MM.1S (cell line): ENCODE measurements at regions not wholly inside any gene's neighbourhood (a gene's known extent, or its start where the extent isn't known, plus 50 kb on each side); places are given as distances from the start of the nearest gene placed in this dataset.

Experiments
- EZH2 ChIP-seq: fragments of 300-600 bp; sonication (generic); optimal IDR thresholded peaks from 2 replicates; pipeline ENCODE3; 2017; ENCODE audit warnings: low read depth, mild to moderate bottlenecking, antibody characterized with exemption, low read length, mixed read lengths
- EZH2phosphoT487 ChIP-seq: fragments of 300-600 bp; sonication (generic); IDR thresholded peaks from 2 replicates; pipeline ENCODE4 v1.6.1; 2018; ENCODE audit warnings: antibody characterized with exemption, low read length
- TF ChIP-seq, protein P1 (sequence below): fragments of 300-600 bp; sonication (generic); IDR thresholded peaks from 2 replicates; pipeline ENCODE4 v1.5.1; 2016; ENCODE audit warnings: antibody characterized with exemption, low read length, mixed read lengths

GRCh38 chr15:91668370-91668769 lies 185.1 kb upstream of the SLCO3A1 start:
- TF ChIP-seq, protein P1, sequence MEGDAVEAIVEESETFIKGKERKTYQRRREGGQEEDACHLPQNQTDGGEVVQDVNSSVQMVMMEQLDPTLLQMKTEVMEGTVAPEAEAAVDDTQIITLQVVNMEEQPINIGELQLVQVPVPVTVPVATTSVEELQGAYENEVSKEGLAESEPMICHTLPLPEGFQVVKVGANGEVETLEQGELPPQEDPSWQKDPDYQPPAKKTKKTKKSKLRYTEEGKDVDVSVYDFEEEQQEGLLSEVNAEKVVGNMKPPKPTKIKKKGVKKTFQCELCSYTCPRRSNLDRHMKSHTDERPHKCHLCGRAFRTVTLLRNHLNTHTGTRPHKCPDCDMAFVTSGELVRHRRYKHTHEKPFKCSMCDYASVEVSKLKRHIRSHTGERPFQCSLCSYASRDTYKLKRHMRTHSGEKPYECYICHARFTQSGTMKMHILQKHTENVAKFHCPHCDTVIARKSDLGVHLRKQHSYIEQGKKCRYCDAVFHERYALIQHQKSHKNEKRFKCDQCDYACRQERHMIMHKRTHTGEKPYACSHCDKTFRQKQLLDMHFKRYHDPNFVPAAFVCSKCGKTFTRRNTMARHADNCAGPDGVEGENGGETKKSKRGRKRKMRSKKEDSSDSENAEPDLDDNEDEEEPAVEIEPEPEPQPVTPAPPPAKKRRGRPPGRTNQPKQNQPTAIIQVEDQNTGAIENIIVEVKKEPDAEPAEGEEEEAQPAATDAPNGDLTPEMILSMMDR = no peak
- TF ChIP-seq EZH2 (no peak), EZH2phosphoT487 (no peak)
